ENCODE measurements at regions not wholly inside any gene's neighbourhood (a gene's known extent, or its start where the extent isn't known, plus 50 kb on each side); places are given as distances from the start of the nearest gene placed in this dataset.

GRCh38 chr5:124206540-124206939, 539.9 kb downstream of the ZNF608 start:
- TF ChIP-seq CBX3 (IDR thresholded peaks at IDR 0.05; ENCODE audit: low read depth): no peak
- no peak for TF ChIP-seq POLR2AphosphoS5 (IDR thresholded peaks at IDR 0.05; ENCODE audit: low read depth, low read length)
- H4K20me1 ChIP-seq (ENCODE audit: insufficient read depth): no peaks in the 10 kb centered on the region
- H2AFZ ChIP-seq (ENCODE audit: low read depth, low read length, poor library complexity, severe bottlenecking): no peak overlapping the region
- RAD21 ChIA-PET (ENCODE audit: low non-redundant PET in 1 of 2, low total read pairs in 2 of 2, uncharacterized antibody in 2 of 2, unreplicated experiment in 2 of 2): no interaction called here
- DNase-seq (ENCODE audit: low read depth, low spot score) (no peak), ATAC-seq (no peak)
- no TSS peak for BruUV-seq (replicated peaks)
- no peaks in the 10 kb centered on the region for H3K36me3 ChIP-seq (ENCODE audit: control insufficient read depth in 1 of 2, insufficient read depth in 2 of 2, low read length in 2 of 2)
- CTCF ChIA-PET: no interaction called here
- no peaks in the 10 kb centered on the region for H3K9me2 ChIP-seq (ENCODE audit: insufficient read depth)
- intact Hi-C loops (cut with micrococcal nuclease): no loop called here
- POLR2A ChIA-PET: no interaction called here
- H3K4me3 ChIP-seq (replicated peaks in 1 of 2; ENCODE audit: low read depth in 1 of 2, low read length in 2 of 2): no peak overlapping the region
- H3K27ac ChIP-seq (ENCODE audit: low read depth, low read length): no peak overlapping the region
- no peak overlapping the region for H3K4me2 ChIP-seq (ENCODE audit: low read length)
- H3K4me1 ChIP-seq (ENCODE audit: control insufficient read depth in 1 of 2, insufficient read depth in 2 of 2, low read length in 2 of 2): no peaks in the 10 kb centered on the region
- H3K27me3 ChIP-seq (ENCODE audit: insufficient read depth, low read length): no peaks in the 10 kb centered on the region
- H3K79me2 ChIP-seq (ENCODE audit: insufficient read depth, low read length): no peaks in the 10 kb centered on the region
- no peak overlapping the region for H3K9ac ChIP-seq (ENCODE audit: low read length)
- peaks cover 0 to 5% of the 10 kb centered on the region in 2 experiments; a peak in 1 of 4 replicates for H3K9me3 ChIP-seq (ENCODE audit: control insufficient read depth in 1 of 2, insufficient read depth in 1 of 2, low read depth in 1 of 2, low read length in 2 of 2)

- no peak overlapping the region for H3K4me3 ChIP-seq (replicated peaks in 1 of 2; ENCODE audit: low read depth in 1 of 2, low read length in 2 of 2)
- RAD21 ChIA-PET (ENCODE audit: low non-redundant PET in 1 of 2, low total read pairs in 2 of 2, uncharacterized antibody in 2 of 2, unreplicated experiment in 2 of 2): no interaction called here
Observed at GRCh38 chr5:124203303-124203702, 543.1 kb downstream of the ZNF608 start.

More at GRCh38 chr5:124203303-124203702, 543.1 kb downstream of the ZNF608 start:
- H3K79me2 ChIP-seq (ENCODE audit: insufficient read depth, low read length): no peaks in the 10 kb centered on the region
- no TSS peak for BruUV-seq (replicated peaks)
- H4K20me1 ChIP-seq (ENCODE audit: insufficient read depth): no peaks in the 10 kb centered on the region
- H3K9ac ChIP-seq (ENCODE audit: low read length): no peak overlapping the region
- H3K27ac ChIP-seq (ENCODE audit: low read depth, low read length): no peak overlapping the region
- ChIA-PET CTCF (no interaction called here), POLR2A (no interaction called here)
- no peaks in the 10 kb centered on the region for H3K27me3 ChIP-seq (ENCODE audit: insufficient read depth, low read length)
- TF ChIP-seq POLR2A (IDR thresholded peaks at IDR 0.05; ENCODE audit: borderline replicate concordance, extremely low read depth, insufficient read depth, insufficient read length): no peak
- TF ChIP-seq CEBPB (IDR thresholded peaks at IDR 0.05; ENCODE audit: low read depth): no peak
- TF ChIP-seq MAX (IDR thresholded peaks at IDR 0.05): no peak
- TF ChIP-seq POLR2AphosphoS5 (IDR thresholded peaks at IDR 0.05; ENCODE audit: low read depth, low read length): no peak
- TF ChIP-seq SP1 (IDR thresholded peaks at IDR 0.05; ENCODE audit: low read depth): no peak
- TF ChIP-seq EZH2phosphoT487 (IDR thresholded peaks at IDR 0.05; ENCODE audit: borderline replicate concordance): no peak
- no peak for TF ChIP-seq ZBTB33 (IDR thresholded peaks at IDR 0.05; ENCODE audit: extremely low read depth, insufficient replicate concordance, low read length)
- TF ChIP-seq ELF1 (IDR thresholded peaks at IDR 0.05; ENCODE audit: borderline replicate concordance, low read depth): no peak
- DNase-seq (ENCODE audit: low read depth, low spot score): no peak
- peaks cover 0 to 5% of the 10 kb centered on the region in 2 experiments; a peak in 1 of 4 replicates for H3K9me3 ChIP-seq (ENCODE audit: control insufficient read depth in 1 of 2, insufficient read depth in 1 of 2, low read depth in 1 of 2, low read length in 2 of 2)
- no peaks in the 10 kb centered on the region for H3K4me1 ChIP-seq (ENCODE audit: control insufficient read depth in 1 of 2, insufficient read depth in 2 of 2, low read length in 2 of 2)
- ATAC-seq: no peak
- H3K36me3 ChIP-seq (ENCODE audit: control insufficient read depth in 1 of 2, insufficient read depth in 2 of 2, low read length in 2 of 2): no peaks in the 10 kb centered on the region
- no peaks in the 10 kb centered on the region for H3K9me2 ChIP-seq (ENCODE audit: insufficient read depth)
- intact Hi-C loops (cut with micrococcal nuclease): no loop called here
- no peak overlapping the region for H3K4me2 ChIP-seq (ENCODE audit: low read length)
- no peak overlapping the region for H2AFZ ChIP-seq (ENCODE audit: low read depth, low read length, poor library complexity, severe bottlenecking)

Measured in HCT116 (cell line).